Frontal cortex (tissue), 3 donors: ENCODE measurements at regions not wholly inside any gene's neighbourhood (a gene's known extent, or its start where the extent isn't known, plus 50 kb on each side); places are given as distances from the start of the nearest gene placed in this dataset.

Experiments used
- DNase-seq, 2 donors: peaks; one replicate each; pipeline ENCODE4 v3.0.0; 2012; ENCODE audit warnings: low spot score in 2 of 2
- FAIRE-seq: peaks from 2 replicates; lab custom pipeline; 2012; peaks lifted over from hg19 to GRCh38; lab: Jason Lieb, UNC
- donor health status: control.
- donor health status: control.
- donor health status: control.

- no peak for DNase-seq
- FAIRE-seq, result no peak
Observed at GRCh38 chr3:181178991-181179390, 189.5 kb upstream of the DNAJC19 start.

GRCh38 chr3:181176601-181177000, 187.1 kb upstream of the DNAJC19 start:
- FAIRE-seq, result peak; percentile 84
- DNase-seq, result peak; percentile 29 to 39

GRCh38 chr3:181174676-181175233, 185.2 kb upstream of the DNAJC19 start:
- FAIRE-seq (no peak), DNase-seq (no peak)

GRCh38 chr3:181174022-181174421, 184.5 kb upstream of the DNAJC19 start:
- no peak for FAIRE-seq
- no peak for DNase-seq

- no peak for DNase-seq
- no peak for FAIRE-seq
Observed at GRCh38 chr3:181173227-181173626, 183.7 kb upstream of the DNAJC19 start.

- no peak for FAIRE-seq
- DNase-seq, result no peak
Observed at GRCh38 chr3:181134873-181135272, 145.3 kb upstream of the DNAJC19 start.

GRCh38 chr3:181133832-181134231, 144.3 kb upstream of the DNAJC19 start:
- DNase-seq (no peak), FAIRE-seq (peak; percentile 96)

- DNase-seq (no peak), FAIRE-seq (no peak)
Observed at GRCh38 chr3:181105646-181106045, 116.1 kb upstream of the DNAJC19 start.

- DNase-seq (no peak), FAIRE-seq (no peak)
Observed at GRCh38 chr3:181103605-181104004, 114.1 kb upstream of the DNAJC19 start.

GRCh38 chr3:181086011-181086410, 96.5 kb upstream of the DNAJC19 start:
- no peak for FAIRE-seq
- DNase-seq, result no peak

- DNase-seq (no peak), FAIRE-seq (no peak)
Observed at GRCh38 chr3:181081930-181082329, 92.4 kb upstream of the DNAJC19 start.

- no peak for FAIRE-seq
- DNase-seq, result no peak
Observed at GRCh38 chr3:181076558-181076957, 87.0 kb upstream of the DNAJC19 start.

GRCh38 chr3:181075098-181075497, 85.6 kb upstream of the DNAJC19 start:
- FAIRE-seq (no peak), DNase-seq (no peak)

GRCh38 chr3:181066143-181067087, 76.9 kb upstream of the DNAJC19 start:
- FAIRE-seq (no peak), DNase-seq (no peak)

- DNase-seq, result no peak
Observed at GRCh38 chr3:181056136-181056732, 66.7 kb upstream of the DNAJC19 start.

GRCh38 chr3:181054538-181054937, 65.0 kb upstream of the DNAJC19 start:
- DNase-seq (no peak), FAIRE-seq (no peak)

More at GRCh38 chr3:181056136-181056732, 66.7 kb upstream of the DNAJC19 start:
- no peak for FAIRE-seq

- FAIRE-seq (no peak), DNase-seq (no peak)
Observed at GRCh38 chr3:181052256-181052655, 62.7 kb upstream of the DNAJC19 start.

GRCh38 chr3:181050738-181051137, 61.2 kb upstream of the DNAJC19 start:
- DNase-seq, result no peak
- no peak for FAIRE-seq

- no peak for FAIRE-seq
- no peak for DNase-seq
Observed at GRCh38 chr3:181040030-181040429, 50.5 kb upstream of the DNAJC19 start.
